ENCODE measurements at regions not wholly inside any gene's neighbourhood (a gene's known extent, or its start where the extent isn't known, plus 50 kb on each side); places are given as distances from the start of the nearest gene placed in this dataset.
A peak's percentile ranks its signal among the peaks of the same experiment; 100 is the strongest.

- H3K4me3 Mint-ChIP-seq: no peak overlapping the region
- peaks cover 34 to 36% of the 10 kb centered on the region in 2 donors for H3K27me3 Mint-ChIP-seq
- ATAC-seq (replicated peaks): no peak
- no peaks in the 10 kb centered on the region for H3K36me3 Mint-ChIP-seq (ENCODE audit: insufficient read depth)
- H3K27ac Mint-ChIP-seq: no peak overlapping the region
- peaks cover 2 to 5% of the 10 kb centered on the region in 2 donors for H3K4me1 Mint-ChIP-seq (ENCODE audit: low read depth in 2 of 2)
- no peak for DNase-seq
- H3K9me3 Mint-ChIP-seq: no peaks in the 10 kb centered on the region
Measured at GRCh38 chr17:43327834-43328420, 70.9 kb upstream of the ARL4D start.

GRCh38 chr17:43327421-43327820 lies 71.4 kb upstream of the ARL4D start:
- DNase-seq (no peak), ATAC-seq (replicated peaks) (no peak)
- Mint-ChIP-seq H3K4me3 (no peak overlapping the region), H3K27ac (no peak overlapping the region), H3K4me1 (ENCODE audit: low read depth in 2 of 2) (peaks cover 2 to 5% of the 10 kb centered on the region in 2 donors), H3K36me3 (ENCODE audit: insufficient read depth) (peaks cover 2% of the 10 kb centered on the region), H3K9me3 (no peaks in the 10 kb centered on the region), H3K27me3 (peaks cover 34 to 36% of the 10 kb centered on the region in 2 donors)

GRCh38 chr17:43326490-43327275 lies 72.1 kb upstream of the ARL4D start:
- H3K4me3 Mint-ChIP-seq: no peak overlapping the region
- ATAC-seq (replicated peaks) (no peak), DNase-seq (no peak)
- no peaks in the 10 kb centered on the region for H3K9me3 Mint-ChIP-seq
- no peak overlapping the region for H3K27ac Mint-ChIP-seq
- peaks cover 34 to 36% of the 10 kb centered on the region in 2 donors for H3K27me3 Mint-ChIP-seq
- H3K4me1 Mint-ChIP-seq (ENCODE audit: low read depth in 2 of 2): peaks cover 5 to 6% of the 10 kb centered on the region in 2 donors
- H3K36me3 Mint-ChIP-seq (ENCODE audit: insufficient read depth): peaks cover 7% of the 10 kb centered on the region

- Mint-ChIP-seq H3K4me3 (no peak overlapping the region), H3K36me3 (ENCODE audit: insufficient read depth) (peaks cover 8% of the 10 kb centered on the region), H3K27ac (no peak overlapping the region), H3K4me1 (ENCODE audit: low read depth in 2 of 2) (peaks cover 5 to 8% of the 10 kb centered on the region in 2 donors), H3K27me3 (peaks cover 27 to 28% of the 10 kb centered on the region in 2 donors), H3K9me3 (no peaks in the 10 kb centered on the region)
- DNase-seq (no peak), ATAC-seq (replicated peaks) (no peak)
Measured at GRCh38 chr17:43324205-43324893, 74.4 kb upstream of the ARL4D start.

GRCh38 chr17:43319293-43320124 lies 79.3 kb upstream of the ARL4D start:
- no peaks in the 10 kb centered on the region for H3K9me3 Mint-ChIP-seq
- H3K4me3 Mint-ChIP-seq: no peak overlapping the region
- H3K27me3 Mint-ChIP-seq: no peaks in the 10 kb centered on the region
- H3K27ac Mint-ChIP-seq: no peak overlapping the region
- ATAC-seq (replicated peaks) (no peak), DNase-seq (no peak)
- H3K4me1 Mint-ChIP-seq (ENCODE audit: low read depth in 2 of 2): peaks cover 11 to 12% of the 10 kb centered on the region in 2 donors
- H3K36me3 Mint-ChIP-seq (ENCODE audit: insufficient read depth): peaks cover 9% of the 10 kb centered on the region

- Mint-ChIP-seq H3K27me3 (no peaks in the 10 kb centered on the region), H3K4me3 (peak overlapping the region in 1 of 2 donors; percentile 37), H3K36me3 (ENCODE audit: insufficient read depth) (peaks cover 5% of the 10 kb centered on the region), H3K27ac (peak overlapping the region in 1 of 2 donors; percentile 67), H3K4me1 (ENCODE audit: low read depth in 2 of 2) (peaks cover 5 to 6% of the 10 kb centered on the region in 2 donors), H3K9me3 (no peaks in the 10 kb centered on the region)
- DNase-seq (no peak), ATAC-seq (replicated peaks) (no peak)
Measured at GRCh38 chr17:43316522-43317142, 82.2 kb upstream of the ARL4D start.

GRCh38 chr17:43315858-43316521 lies 82.2 kb upstream of the RNU2-1 start:
- no peak overlapping the region for H3K4me3 Mint-ChIP-seq
- no peak for DNase-seq
- H3K36me3 Mint-ChIP-seq (ENCODE audit: insufficient read depth): peaks cover 5% of the 10 kb centered on the region
- H3K4me1 Mint-ChIP-seq (ENCODE audit: low read depth in 2 of 2): peaks cover 5 to 6% of the 10 kb centered on the region in 2 donors
- H3K27ac Mint-ChIP-seq: no peak overlapping the region
- ATAC-seq (replicated peaks): no peak
- H3K27me3 Mint-ChIP-seq: no peaks in the 10 kb centered on the region
- H3K9me3 Mint-ChIP-seq: no peaks in the 10 kb centered on the region

GRCh38 chr17:43315369-43315768 lies 81.6 kb upstream of the RNU2-1 start:
- Mint-ChIP-seq H3K4me3 (no peak overlapping the region), H3K27me3 (no peaks in the 10 kb centered on the region)
- no peak for ATAC-seq (replicated peaks)

GRCh38 chr17:43314611-43315011 lies 80.8 kb upstream of the RNU2-1 start:
- peaks cover 5% of the 10 kb centered on the region for H3K36me3 Mint-ChIP-seq (ENCODE audit: insufficient read depth)
- ATAC-seq (replicated peaks) (no peak), DNase-seq (no peak)
- no peaks in the 10 kb centered on the region for H3K27me3 Mint-ChIP-seq
- no peak overlapping the region for H3K27ac Mint-ChIP-seq
- H3K9me3 Mint-ChIP-seq: no peaks in the 10 kb centered on the region
- peaks cover 5% of the 10 kb centered on the region in 2 donors for H3K4me1 Mint-ChIP-seq (ENCODE audit: low read depth in 2 of 2)
- H3K4me3 Mint-ChIP-seq: no peak overlapping the region

More at GRCh38 chr17:43315369-43315768, 81.6 kb upstream of the RNU2-1 start:
- no peak for DNase-seq
- Mint-ChIP-seq H3K27ac (no peak overlapping the region), H3K9me3 (no peaks in the 10 kb centered on the region), H3K36me3 (ENCODE audit: insufficient read depth) (peaks cover 5% of the 10 kb centered on the region), H3K4me1 (ENCODE audit: low read depth in 2 of 2) (peaks cover 5 to 6% of the 10 kb centered on the region in 2 donors)

- no peak overlapping the region for H3K4me3 Mint-ChIP-seq
- DNase-seq (no peak), ATAC-seq (replicated peaks) (no peak)
- no peaks in the 10 kb centered on the region for H3K9me3 Mint-ChIP-seq
- no peaks in the 10 kb centered on the region for H3K27me3 Mint-ChIP-seq
- no peak overlapping the region for H3K27ac Mint-ChIP-seq
- H3K4me1 Mint-ChIP-seq (ENCODE audit: low read depth in 2 of 2): no peaks in the 10 kb centered on the region
- peaks cover 3% of the 10 kb centered on the region for H3K36me3 Mint-ChIP-seq (ENCODE audit: insufficient read depth)
Measured at GRCh38 chr17:43312011-43312410, 78.2 kb upstream of the RNU2-1 start.

GRCh38 chr17:43309505-43310332 lies 75.9 kb upstream of the RNU2-1 start:
- no peak overlapping the region for H3K27ac Mint-ChIP-seq
- H3K4me3 Mint-ChIP-seq: no peak overlapping the region
- H3K4me1 Mint-ChIP-seq (ENCODE audit: low read depth in 2 of 2): no peaks in the 10 kb centered on the region
- DNase-seq: no peak
- no peaks in the 10 kb centered on the region for H3K27me3 Mint-ChIP-seq
- H3K36me3 Mint-ChIP-seq (ENCODE audit: insufficient read depth): peaks cover 3% of the 10 kb centered on the region
- no peaks in the 10 kb centered on the region for H3K9me3 Mint-ChIP-seq
- ATAC-seq (replicated peaks): no peak

- H3K27me3 Mint-ChIP-seq: no peaks in the 10 kb centered on the region
Measured at GRCh38 chr17:43308999-43309398, 75.2 kb upstream of the RNU2-1 start.

More at GRCh38 chr17:43308999-43309398, 75.2 kb upstream of the RNU2-1 start:
- no peaks in the 10 kb centered on the region for H3K9me3 Mint-ChIP-seq
- ATAC-seq (replicated peaks) (no peak), DNase-seq (no peak)
- no peak overlapping the region for H3K27ac Mint-ChIP-seq
- H3K4me3 Mint-ChIP-seq: no peak overlapping the region
- no peaks in the 10 kb centered on the region for H3K4me1 Mint-ChIP-seq (ENCODE audit: low read depth in 2 of 2)
- H3K36me3 Mint-ChIP-seq (ENCODE audit: insufficient read depth): peaks cover 3% of the 10 kb centered on the region
